GM23338 (cell line): ENCODE measurements at regions not wholly inside any gene's neighbourhood (a gene's known extent, or its start where the extent isn't known, plus 50 kb on each side); places are given as distances from the start of the nearest gene placed in this dataset.

ENCODE experiments used
- ATAC-seq: fragments of 200-7000 bp; cut with Tn5 transposase; 3 replicates; pipeline ENCODE4 v1.9.1; 2020
- DNase-seq: peaks from one replicate; pipeline ENCODE4 v3.0.0-alpha.2; 2015; ENCODE audit warnings: low spot score
- H2AFZ ChIP-seq: fragments of 200-600 bp; sonication (generic); 2 replicates; pipeline ENCODE4 v1.8.0; 2016; ENCODE audit warnings: antibody characterized with exemption, mild to moderate bottlenecking, moderate library complexity
- H3F3A ChIP-seq: fragments of 200-600 bp; sonication (generic); replicated peaks from 2 replicates; pipeline ENCODE4 v1.8.0; 2017; ENCODE audit warnings: antibody characterized with exemption, mixed run types, low read depth
- H3K27ac ChIP-seq: fragments of 200-600 bp; sonication (generic); 2 replicates; pipeline ENCODE4 v1.6.1; 2016; ENCODE audit warnings: low read depth
- H3K27me3 ChIP-seq: fragments of 200-600 bp; sonication (generic); 2 replicates; pipeline ENCODE4 v1.8.0; 2016; ENCODE audit warnings: mild to moderate bottlenecking, mixed run types, moderate library complexity; ENCODE audit not compliant: insufficient read depth
- H3K36me3 ChIP-seq: fragments of 200-600 bp; sonication (generic); 2 replicates; pipeline ENCODE4 v1.8.0; 2016; ENCODE audit warnings: mild to moderate bottlenecking; ENCODE audit not compliant: insufficient read depth
- H3K4me1 ChIP-seq: fragments of 200-600 bp; sonication (generic); 2 replicates; pipeline ENCODE4 v1.8.0; 2016; ENCODE audit warnings: mild to moderate bottlenecking, moderate library complexity; ENCODE audit not compliant: insufficient read depth
- H3K4me2 ChIP-seq: fragments of 200-600 bp; sonication (generic); 2 replicates; pipeline ENCODE4 v1.7.1; 2017; ENCODE audit warnings: mixed run types
- H3K4me3 ChIP-seq: fragments of 200-600 bp; sonication (generic); 2 replicates; pipeline ENCODE4 v1.6.1; 2016; ENCODE audit warnings: mixed run types
- H3K79me2 ChIP-seq: fragments of 200-600 bp; sonication (generic); replicated peaks from 2 replicates; pipeline ENCODE4 v1.8.0; 2017; ENCODE audit warnings: mild to moderate bottlenecking; ENCODE audit not compliant: insufficient read depth
- H3K9me2 ChIP-seq: fragments of 200-600 bp; sonication (generic); 2 replicates; pipeline ENCODE4 v1.8.0; 2017; ENCODE audit not compliant: insufficient read depth
- H4K20me1 ChIP-seq: fragments of 200-600 bp; sonication (generic); replicated peaks from 2 replicates; pipeline ENCODE4 v1.8.0; 2017; ENCODE audit warnings: mild to moderate bottlenecking; ENCODE audit not compliant: insufficient read depth
- H3K27ac Mint-ChIP-seq: 2 replicates; pipeline ENCODE4 v1.8.0; 2020; ENCODE audit warnings: inconsistent platforms, mild to moderate bottlenecking, moderate library complexity, mixed read lengths
- H3K27me3 Mint-ChIP-seq: 3 replicates; pipeline ENCODE4 v1.8.0; 2022; ENCODE audit warnings: low read depth, mild to moderate bottlenecking, moderate library complexity, mixed read lengths, inconsistent platforms; ENCODE audit not compliant: insufficient read depth, poor library complexity
- H3K36me3 Mint-ChIP-seq: 3 replicates; pipeline ENCODE4 v1.8.0; 2021; ENCODE audit warnings: low read depth, mild to moderate bottlenecking, inconsistent platforms, moderate library complexity, mixed read lengths
- H3K4me1 Mint-ChIP-seq: 3 replicates; pipeline ENCODE4 v1.8.0; 2020; ENCODE audit warnings: mild to moderate bottlenecking, inconsistent platforms, mixed read lengths
- H3K4me3 Mint-ChIP-seq: 3 replicates; pipeline ENCODE4 v1.8.0; 2021; ENCODE audit warnings: moderate library complexity, mild to moderate bottlenecking, inconsistent platforms, mixed read lengths
- H3K9me3 Mint-ChIP-seq: 3 replicates; pipeline ENCODE4 v1.8.0; 2020; ENCODE audit warnings: moderate library complexity, mild to moderate bottlenecking, inconsistent platforms, mixed read lengths
- CREB1 ChIP-seq: fragments of 250-450 bp; sonication (Bioruptor Pico); IDR thresholded peaks from 2 replicates; pipeline ENCODE4 v1.5.0; 2020; ENCODE audit warnings: low read depth, mild to moderate bottlenecking, moderate library complexity
- EZH2 ChIP-seq: fragments of 200-600 bp; sonication (generic); IDR thresholded peaks from one replicate; pipeline ENCODE4 v1.8.0; 2017; ENCODE audit warnings: antibody characterized with exemption, mild to moderate bottlenecking, low read depth; ENCODE audit not compliant: unreplicated experiment
- EZH2phosphoT487 ChIP-seq: fragments of 200-600 bp; sonication (generic); IDR thresholded peaks from one replicate; pipeline ENCODE4 v1.8.1; 2018; ENCODE audit warnings: antibody characterized with exemption; ENCODE audit not compliant: unreplicated experiment
- JUNB ChIP-seq: IDR thresholded peaks from one replicate; pipeline ENCODE4 v1.6.1; 2016; ENCODE audit warnings: antibody characterized with exemption; ENCODE audit not compliant: unreplicated experiment
- NANOG ChIP-seq: IDR thresholded peaks from 2 replicates; pipeline ENCODE4 v1.6.1; 2016; ENCODE audit warnings: antibody characterized with exemption, borderline replicate concordance
- POLR2AphosphoS5 ChIP-seq: IDR thresholded peaks from 2 replicates; pipeline ENCODE4 v1.6.1; 2016; ENCODE audit warnings: antibody characterized with exemption, low read depth
- STAT1 ChIP-seq: IDR thresholded peaks from one replicate; pipeline ENCODE4 v1.6.1; 2016; ENCODE audit warnings: antibody characterized with exemption; ENCODE audit not compliant: unreplicated experiment
- ZNF114 ChIP-seq: fragments of 250-450 bp; sonication (Bioruptor Pico); IDR thresholded peaks from 2 replicates; pipeline ENCODE4 v1.5.0; 2020; ENCODE audit warnings: mild to moderate bottlenecking, moderate library complexity
- ZNF331 ChIP-seq: fragments of 250-450 bp; sonication (Bioruptor Pico); IDR thresholded peaks from 2 replicates; pipeline ENCODE4 v1.5.0; 2020; ENCODE audit warnings: low read depth, mild to moderate bottlenecking, moderate library complexity
- ZNF462 ChIP-seq: fragments of 250-450 bp; sonication (Bioruptor Pico); IDR thresholded peaks from 2 replicates; pipeline ENCODE4 v1.5.0; 2020; ENCODE audit warnings: mild to moderate bottlenecking, moderate library complexity
- TF ChIP-seq, protein P1 (sequence below): IDR thresholded peaks from one replicate; pipeline ENCODE4 v1.6.1; 2018; ENCODE audit warnings: antibody characterized with exemption; ENCODE audit not compliant: unreplicated experiment
- TF ChIP-seq, protein P2 (sequence below), 2 experiments: fragments of 200-600 bp in 1 of 2; sonication (generic) in 1 of 2; conservative IDR thresholded peaks; 2 replicates each; pipeline versions ENCODE4 v1.5.1 to v1.6.1; 2016 to 2017; ENCODE audit warnings: antibody characterized with exemption in 2 of 2, low read depth in 2 of 2, mild to moderate bottlenecking in 2 of 2, moderate library complexity in 1 of 2
- TF ChIP-seq, protein P3 (sequence below): IDR thresholded peaks from 2 replicates; pipeline ENCODE4 v1.6.1; 2016; ENCODE audit warnings: antibody characterized with exemption

DNA sequence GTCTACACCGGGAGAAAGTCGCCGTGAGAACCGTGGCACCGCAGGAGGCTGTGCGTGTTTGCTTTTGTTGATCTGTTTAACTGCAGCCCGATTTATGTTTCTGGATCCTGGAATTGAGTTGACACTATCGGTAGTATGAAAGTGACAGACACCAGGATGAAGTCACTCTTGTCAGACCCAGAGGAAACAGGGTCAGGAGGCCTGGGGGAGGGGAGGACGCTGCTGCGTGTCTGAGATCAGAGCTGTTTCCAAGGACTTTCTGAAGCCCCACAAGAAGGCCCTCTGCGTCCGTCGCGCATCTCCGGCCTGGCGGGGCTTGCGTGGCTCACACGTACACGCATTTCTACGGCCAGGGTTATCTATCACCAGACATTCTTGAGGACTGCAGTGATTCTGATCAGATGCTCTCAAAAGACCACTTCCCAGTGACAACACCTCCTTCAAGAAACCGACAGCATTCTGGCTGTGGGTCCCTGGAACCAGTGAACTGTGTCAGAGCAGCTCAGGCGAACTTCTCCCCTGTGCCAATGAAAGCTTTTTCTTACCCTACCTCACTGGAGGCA is 263.4 kb downstream of the ADGRD1 start:
- Histone ChIP-seq H3K27me3 (no peaks in the 10 kb centered on the region), H3K4me2 (no peak overlapping the region), H3K27ac (no peak overlapping the region), H3K4me1 (peaks cover 16% of the 10 kb centered on the region; the same call in 1 of the 2 replicates), H3K9me2 (no peaks in the 10 kb centered on the region), H3F3A (no peaks in the 10 kb centered on the region), H4K20me1 (no peaks in the 10 kb centered on the region), H3K79me2 (no peaks in the 10 kb centered on the region), H2AFZ (no peak overlapping the region), H3K36me3 (no peaks in the 10 kb centered on the region), H3K4me3 (no peak overlapping the region)
- ATAC-seq = no peak
- no peak overlapping the region; the same call in 1 of the 2 replicates for H3K27ac Mint-ChIP-seq
- H3K27me3 Mint-ChIP-seq = peaks cover 9% of the 10 kb centered on the region
- no peak for DNase-seq
- no peaks in the 10 kb centered on the region; the same call in 2 of the 3 replicates for H3K36me3 Mint-ChIP-seq
- TF ChIP-seq, protein P1, sequence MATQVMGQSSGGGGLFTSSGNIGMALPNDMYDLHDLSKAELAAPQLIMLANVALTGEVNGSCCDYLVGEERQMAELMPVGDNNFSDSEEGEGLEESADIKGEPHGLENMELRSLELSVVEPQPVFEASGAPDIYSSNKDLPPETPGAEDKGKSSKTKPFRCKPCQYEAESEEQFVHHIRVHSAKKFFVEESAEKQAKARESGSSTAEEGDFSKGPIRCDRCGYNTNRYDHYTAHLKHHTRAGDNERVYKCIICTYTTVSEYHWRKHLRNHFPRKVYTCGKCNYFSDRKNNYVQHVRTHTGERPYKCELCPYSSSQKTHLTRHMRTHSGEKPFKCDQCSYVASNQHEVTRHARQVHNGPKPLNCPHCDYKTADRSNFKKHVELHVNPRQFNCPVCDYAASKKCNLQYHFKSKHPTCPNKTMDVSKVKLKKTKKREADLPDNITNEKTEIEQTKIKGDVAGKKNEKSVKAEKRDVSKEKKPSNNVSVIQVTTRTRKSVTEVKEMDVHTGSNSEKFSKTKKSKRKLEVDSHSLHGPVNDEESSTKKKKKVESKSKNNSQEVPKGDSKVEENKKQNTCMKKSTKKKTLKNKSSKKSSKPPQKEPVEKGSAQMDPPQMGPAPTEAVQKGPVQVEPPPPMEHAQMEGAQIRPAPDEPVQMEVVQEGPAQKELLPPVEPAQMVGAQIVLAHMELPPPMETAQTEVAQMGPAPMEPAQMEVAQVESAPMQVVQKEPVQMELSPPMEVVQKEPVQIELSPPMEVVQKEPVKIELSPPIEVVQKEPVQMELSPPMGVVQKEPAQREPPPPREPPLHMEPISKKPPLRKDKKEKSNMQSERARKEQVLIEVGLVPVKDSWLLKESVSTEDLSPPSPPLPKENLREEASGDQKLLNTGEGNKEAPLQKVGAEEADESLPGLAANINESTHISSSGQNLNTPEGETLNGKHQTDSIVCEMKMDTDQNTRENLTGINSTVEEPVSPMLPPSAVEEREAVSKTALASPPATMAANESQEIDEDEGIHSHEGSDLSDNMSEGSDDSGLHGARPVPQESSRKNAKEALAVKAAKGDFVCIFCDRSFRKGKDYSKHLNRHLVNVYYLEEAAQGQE = no peak
- TF ChIP-seq JUNB (no peak), ZNF114 (CRISPR knock-in tag) (no peak), CREB1 (CRISPR knock-in tag) (no peak), ZNF331 (CRISPR knock-in tag) (no peak), EZH2phosphoT487 (no peak), NANOG (no peak), EZH2 (no peak), POLR2AphosphoS5 (no peak), ZNF462 (CRISPR knock-in tag) (no peak), STAT1 (no peak)
- TF ChIP-seq, protein P2, sequence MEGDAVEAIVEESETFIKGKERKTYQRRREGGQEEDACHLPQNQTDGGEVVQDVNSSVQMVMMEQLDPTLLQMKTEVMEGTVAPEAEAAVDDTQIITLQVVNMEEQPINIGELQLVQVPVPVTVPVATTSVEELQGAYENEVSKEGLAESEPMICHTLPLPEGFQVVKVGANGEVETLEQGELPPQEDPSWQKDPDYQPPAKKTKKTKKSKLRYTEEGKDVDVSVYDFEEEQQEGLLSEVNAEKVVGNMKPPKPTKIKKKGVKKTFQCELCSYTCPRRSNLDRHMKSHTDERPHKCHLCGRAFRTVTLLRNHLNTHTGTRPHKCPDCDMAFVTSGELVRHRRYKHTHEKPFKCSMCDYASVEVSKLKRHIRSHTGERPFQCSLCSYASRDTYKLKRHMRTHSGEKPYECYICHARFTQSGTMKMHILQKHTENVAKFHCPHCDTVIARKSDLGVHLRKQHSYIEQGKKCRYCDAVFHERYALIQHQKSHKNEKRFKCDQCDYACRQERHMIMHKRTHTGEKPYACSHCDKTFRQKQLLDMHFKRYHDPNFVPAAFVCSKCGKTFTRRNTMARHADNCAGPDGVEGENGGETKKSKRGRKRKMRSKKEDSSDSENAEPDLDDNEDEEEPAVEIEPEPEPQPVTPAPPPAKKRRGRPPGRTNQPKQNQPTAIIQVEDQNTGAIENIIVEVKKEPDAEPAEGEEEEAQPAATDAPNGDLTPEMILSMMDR (conservative IDR thresholded peaks at IDR 0.05; ENCODE audit: low read depth in 2 of 2) = no peak
- TF ChIP-seq, protein P3, sequence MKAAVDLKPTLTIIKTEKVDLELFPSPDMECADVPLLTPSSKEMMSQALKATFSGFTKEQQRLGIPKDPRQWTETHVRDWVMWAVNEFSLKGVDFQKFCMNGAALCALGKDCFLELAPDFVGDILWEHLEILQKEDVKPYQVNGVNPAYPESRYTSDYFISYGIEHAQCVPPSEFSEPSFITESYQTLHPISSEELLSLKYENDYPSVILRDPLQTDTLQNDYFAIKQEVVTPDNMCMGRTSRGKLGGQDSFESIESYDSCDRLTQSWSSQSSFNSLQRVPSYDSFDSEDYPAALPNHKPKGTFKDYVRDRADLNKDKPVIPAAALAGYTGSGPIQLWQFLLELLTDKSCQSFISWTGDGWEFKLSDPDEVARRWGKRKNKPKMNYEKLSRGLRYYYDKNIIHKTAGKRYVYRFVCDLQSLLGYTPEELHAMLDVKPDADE = no peak
- peaks cover 21% of the 10 kb centered on the region for H3K4me1 Mint-ChIP-seq
- peaks cover 18% of the 10 kb centered on the region for H3K9me3 Mint-ChIP-seq
- no peak overlapping the region for H3K4me3 Mint-ChIP-seq
